SK-N-SH treated with all-trans-retinoic acid at 6 μM for 48 hours (cell line): ENCODE measurements at regions not wholly inside any gene's neighbourhood (a gene's known extent, or its start where the extent isn't known, plus 50 kb on each side); places are given as distances from the start of the nearest gene placed in this dataset.

Source experiments
- CREB5 ChIP-seq: fragments of 250-450 bp; sonication (Bioruptor Pico); IDR thresholded peaks from 2 replicates; pipeline ENCODE4 v1.5.1; 2020; ENCODE audit warnings: low read depth, mild to moderate bottlenecking, moderate library complexity
- CSDC2 ChIP-seq: fragments of 250-450 bp; sonication (Bioruptor Pico); IDR thresholded peaks from 2 replicates; pipeline ENCODE4 v1.5.0; 2020; ENCODE audit warnings: mild to moderate bottlenecking, moderate library complexity
- CSRNP3 ChIP-seq: fragments of 250-450 bp; sonication (Bioruptor Pico); IDR thresholded peaks from 2 replicates; pipeline ENCODE4 v1.5.1; 2021; ENCODE audit warnings: mild to moderate bottlenecking, moderate library complexity
- ISL1 ChIP-seq: fragments of 250-450 bp; sonication (Bioruptor Pico); IDR thresholded peaks from 2 replicates; pipeline ENCODE4 v2.1.2; 2022; ENCODE audit warnings: mild to moderate bottlenecking, moderate library complexity
- PATZ1 ChIP-seq: fragments of 250-450 bp; sonication (Bioruptor Pico); IDR thresholded peaks from 2 replicates; pipeline ENCODE4 v1.8.0; 2020; ENCODE audit warnings: mild to moderate bottlenecking, moderate library complexity, borderline replicate concordance
- POU6F1 ChIP-seq: fragments of 250-450 bp; sonication (Bioruptor Pico); IDR thresholded peaks from 2 replicates; pipeline ENCODE4 v1.8.0; 2021; ENCODE audit warnings: low read depth, mild to moderate bottlenecking, moderate library complexity, borderline replicate concordance
- RARB ChIP-seq: fragments of 250-450 bp; sonication (Bioruptor Pico); IDR thresholded peaks from 2 replicates; pipeline ENCODE4 v1.8.0; 2021; ENCODE audit warnings: mild to moderate bottlenecking, moderate library complexity
- TCF4 ChIP-seq: fragments of 250-450 bp; sonication (Bioruptor Pico); IDR thresholded peaks from 2 replicates; pipeline ENCODE4 v1.8.0; 2021; ENCODE audit warnings: mild to moderate bottlenecking, moderate library complexity, borderline replicate concordance
- ZFP3 ChIP-seq: fragments of 250-450 bp; sonication (Bioruptor Pico); IDR thresholded peaks from 2 replicates; pipeline ENCODE4 v1.5.0; 2020; ENCODE audit warnings: mild to moderate bottlenecking, moderate library complexity
- ZNF70 ChIP-seq: fragments of 450-650 bp; formaldehyde crosslinking; IDR thresholded peaks from 2 replicates; pipeline ENCODE4 v1.5.0; 2020; ENCODE audit warnings: mild to moderate bottlenecking, moderate library complexity
- ZNF8 ChIP-seq: fragments of 450-650 bp; formaldehyde crosslinking; IDR thresholded peaks from 2 replicates; pipeline ENCODE4 v1.5.0; 2020; ENCODE audit warnings: mild to moderate bottlenecking, moderate library complexity

- TF ChIP-seq ISL1 (no peak), CREB5 (CRISPR knock-in tag) (no peak), CSDC2 (no peak), CSRNP3 (CRISPR knock-in tag) (no peak), RARB (CRISPR knock-in tag) (no peak), PATZ1 (no peak), ZNF8 (CRISPR knock-in tag) (no peak), ZNF70 (CRISPR knock-in tag) (no peak), POU6F1 (no peak), ZFP3 (CRISPR knock-in tag) (no peak), TCF4 (CRISPR knock-in tag) (no peak)
Measured at GRCh38 chr11:26144911-26145310, 187.0 kb upstream of the ANO3 start.
